ENCODE measurements at regions not wholly inside any gene's neighbourhood (a gene's known extent, or its start where the extent isn't known, plus 50 kb on each side); places are given as distances from the start of the nearest gene placed in this dataset.

DNA sequence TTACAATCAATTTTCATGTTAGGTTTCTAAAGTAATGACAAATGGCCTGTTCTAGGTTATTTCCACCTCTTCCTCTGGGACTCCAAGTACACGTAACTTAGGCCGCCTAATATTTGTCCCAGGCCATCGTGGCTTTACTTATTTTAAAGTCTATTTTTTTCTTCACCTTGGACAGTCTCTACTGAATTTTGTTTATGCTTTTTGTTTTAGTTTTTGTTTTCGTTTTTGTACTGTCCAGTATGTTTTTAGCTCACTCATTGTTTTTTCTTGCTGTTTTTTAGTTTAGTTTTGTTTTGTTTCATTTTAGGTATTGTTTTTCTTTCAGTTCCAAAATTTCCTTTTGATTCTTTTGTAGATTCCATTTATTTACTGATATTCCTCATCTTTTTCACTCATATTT lies 187.7 kb upstream of the RNPC3 start:
- intact Hi-C loops (cut with micrococcal nuclease): no loop called here
- DNase-seq (no peak), ATAC-seq (no peak)
- H3K4me3 Mint-ChIP-seq: no peak overlapping the region
- POLR2A ChIA-PET: no interaction called here
- no peaks in the 10 kb centered on the region for H3K27me3 Mint-ChIP-seq
- H3K27ac Mint-ChIP-seq: no peak overlapping the region
- TF ChIP-seq, protein P1, sequence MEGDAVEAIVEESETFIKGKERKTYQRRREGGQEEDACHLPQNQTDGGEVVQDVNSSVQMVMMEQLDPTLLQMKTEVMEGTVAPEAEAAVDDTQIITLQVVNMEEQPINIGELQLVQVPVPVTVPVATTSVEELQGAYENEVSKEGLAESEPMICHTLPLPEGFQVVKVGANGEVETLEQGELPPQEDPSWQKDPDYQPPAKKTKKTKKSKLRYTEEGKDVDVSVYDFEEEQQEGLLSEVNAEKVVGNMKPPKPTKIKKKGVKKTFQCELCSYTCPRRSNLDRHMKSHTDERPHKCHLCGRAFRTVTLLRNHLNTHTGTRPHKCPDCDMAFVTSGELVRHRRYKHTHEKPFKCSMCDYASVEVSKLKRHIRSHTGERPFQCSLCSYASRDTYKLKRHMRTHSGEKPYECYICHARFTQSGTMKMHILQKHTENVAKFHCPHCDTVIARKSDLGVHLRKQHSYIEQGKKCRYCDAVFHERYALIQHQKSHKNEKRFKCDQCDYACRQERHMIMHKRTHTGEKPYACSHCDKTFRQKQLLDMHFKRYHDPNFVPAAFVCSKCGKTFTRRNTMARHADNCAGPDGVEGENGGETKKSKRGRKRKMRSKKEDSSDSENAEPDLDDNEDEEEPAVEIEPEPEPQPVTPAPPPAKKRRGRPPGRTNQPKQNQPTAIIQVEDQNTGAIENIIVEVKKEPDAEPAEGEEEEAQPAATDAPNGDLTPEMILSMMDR (IDR thresholded peaks at IDR 0.05): no peak
- H3K9me3 Mint-ChIP-seq: no peaks in the 10 kb centered on the region
- no peaks in the 10 kb centered on the region for H3K4me1 Mint-ChIP-seq (ENCODE audit: low read depth)
- CTCF ChIA-PET: no interaction called here
- H3K36me3 Mint-ChIP-seq (ENCODE audit: low read depth): no peaks in the 10 kb centered on the region

DNA sequence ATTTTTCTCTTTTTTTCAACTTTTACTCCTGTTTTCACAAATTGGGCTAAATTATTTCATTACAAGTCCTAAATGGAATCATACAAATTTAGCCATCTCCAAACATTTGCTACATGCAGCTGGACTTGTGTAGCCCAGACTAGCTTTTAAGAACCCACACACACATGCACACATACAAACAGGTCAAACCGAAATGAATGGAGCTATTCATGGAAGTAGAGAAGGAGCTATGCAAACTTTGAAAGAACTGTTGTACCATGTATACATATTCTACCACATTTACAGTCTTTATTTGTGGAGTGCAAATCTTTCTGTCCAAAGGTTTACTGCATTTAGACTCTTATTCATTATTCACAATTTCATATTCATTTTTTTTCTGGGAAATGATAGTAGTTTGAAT lies 189.1 kb upstream of the RNPC3 start:
- ChIA-PET CTCF (no interaction called here), POLR2A (no interaction called here)
- Mint-ChIP-seq H3K27me3 (no peaks in the 10 kb centered on the region), H3K36me3 (ENCODE audit: low read depth) (no peaks in the 10 kb centered on the region), H3K9me3 (no peaks in the 10 kb centered on the region), H3K4me1 (ENCODE audit: low read depth) (no peaks in the 10 kb centered on the region), H3K4me3 (no peak overlapping the region), H3K27ac (no peak overlapping the region)
- intact Hi-C loops (cut with micrococcal nuclease): no loop called here
- TF ChIP-seq, protein P1 (IDR thresholded peaks at IDR 0.05): no peak
- ATAC-seq (no peak), DNase-seq (no peak)

DNA sequence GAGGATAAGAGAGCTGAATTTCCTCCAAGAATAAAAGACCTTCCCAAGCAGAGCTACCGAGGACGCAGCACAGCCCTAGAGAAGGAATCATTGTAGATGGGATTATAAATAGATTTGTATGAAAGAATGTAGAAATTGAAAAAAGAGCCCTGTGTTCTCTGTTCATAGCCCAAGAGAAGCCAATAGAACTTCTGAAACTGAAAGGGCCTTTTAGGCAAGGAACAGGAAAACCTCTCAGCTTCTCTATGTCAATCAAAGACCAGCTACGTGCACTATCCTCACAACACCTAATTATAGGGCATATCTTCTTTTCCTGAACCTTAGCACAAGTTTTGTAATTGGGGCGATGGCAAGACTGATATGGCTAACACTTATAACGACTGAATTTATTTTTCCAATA lies 192.4 kb upstream of the RNPC3 start:
- Mint-ChIP-seq H3K4me3 (no peak overlapping the region), H3K27ac (no peak overlapping the region), H3K4me1 (ENCODE audit: low read depth) (no peaks in the 10 kb centered on the region), H3K9me3 (no peaks in the 10 kb centered on the region), H3K27me3 (no peaks in the 10 kb centered on the region), H3K36me3 (ENCODE audit: low read depth) (no peaks in the 10 kb centered on the region)
- ATAC-seq (no peak), DNase-seq (no peak)
- ChIA-PET POLR2A (no interaction called here), CTCF (no interaction called here)
- intact Hi-C loops (cut with micrococcal nuclease): no loop called here
- TF ChIP-seq, protein P1 (IDR thresholded peaks at IDR 0.05): no peak

DNA sequence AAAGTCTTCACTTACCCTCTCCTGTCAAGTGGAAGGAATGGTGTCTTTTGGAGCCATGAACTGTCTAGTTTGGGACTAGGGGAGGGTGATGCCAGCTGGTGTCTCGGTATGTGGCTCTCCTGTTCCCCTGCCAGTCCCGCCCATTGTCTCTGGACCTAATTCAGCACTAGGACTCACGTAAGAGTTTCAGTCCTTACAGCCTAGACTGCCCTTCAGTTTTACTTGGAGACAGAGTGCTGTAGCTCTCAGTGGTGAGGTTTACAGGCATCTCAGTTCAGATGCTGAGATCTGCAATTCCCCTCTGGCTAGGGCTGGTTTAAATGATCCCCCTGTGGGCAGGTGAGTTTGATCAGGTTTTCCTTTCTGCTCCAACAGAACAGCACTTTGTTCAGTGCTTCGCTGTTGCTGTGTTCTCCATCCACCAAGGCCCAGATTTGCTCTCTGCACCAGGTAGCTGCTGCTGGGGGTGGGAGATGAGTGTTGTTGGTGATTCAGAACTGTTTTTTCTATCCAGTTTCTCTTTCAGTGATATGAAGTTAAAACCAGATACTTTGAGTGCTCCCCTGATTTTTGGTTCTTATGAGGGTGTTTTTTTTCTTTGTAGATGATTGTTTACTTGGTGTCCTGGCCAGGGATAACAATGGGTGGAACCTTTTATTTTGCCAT lies 198.3 kb upstream of the RNPC3 start:
- no peak overlapping the region for H3K4me3 Mint-ChIP-seq
- TF ChIP-seq, protein P1 (IDR thresholded peaks at IDR 0.05): no peak
- ATAC-seq (no peak), DNase-seq (no peak)
- ChIA-PET CTCF (no interaction called here), POLR2A (interaction anchor here (0.5 kb wide), 1 partner anchor 1647 kb away, joined by 3 read pairs; no protein-coding TSS in a partner anchor)
- peaks cover 4% of the 10 kb centered on the region for H3K9me3 Mint-ChIP-seq
- intact Hi-C loops (cut with micrococcal nuclease): no loop called here
- H3K27me3 Mint-ChIP-seq: no peaks in the 10 kb centered on the region
- H3K27ac Mint-ChIP-seq: no peak overlapping the region
- no peaks in the 10 kb centered on the region for H3K4me1 Mint-ChIP-seq (ENCODE audit: low read depth)
- H3K36me3 Mint-ChIP-seq (ENCODE audit: low read depth): no peaks in the 10 kb centered on the region

DNA sequence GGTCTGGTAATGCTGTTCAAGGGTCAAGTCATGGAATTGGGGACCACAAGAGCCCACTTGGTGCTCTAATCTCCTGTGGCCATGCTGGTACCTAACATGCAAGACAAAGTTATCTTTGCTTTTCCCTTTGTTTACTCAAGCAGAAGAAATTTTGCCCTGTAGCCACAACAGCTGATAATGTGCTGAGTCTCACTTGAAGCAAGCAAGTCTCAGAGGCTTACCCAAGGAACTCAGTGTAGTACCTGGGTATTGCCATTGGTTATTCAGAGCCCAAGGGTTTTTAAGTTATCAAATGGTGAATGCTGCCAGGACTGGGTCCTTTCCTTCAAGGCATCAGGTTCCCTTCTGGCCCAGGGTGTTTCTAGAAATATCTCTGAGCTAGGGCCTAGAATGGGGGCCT lies 198.9 kb upstream of the RNPC3 start:
- ChIA-PET CTCF (no interaction called here), POLR2A (no interaction called here)
- Mint-ChIP-seq H3K36me3 (ENCODE audit: low read depth) (no peaks in the 10 kb centered on the region), H3K27me3 (no peaks in the 10 kb centered on the region), H3K4me1 (ENCODE audit: low read depth) (no peaks in the 10 kb centered on the region), H3K9me3 (peaks cover 4% of the 10 kb centered on the region), H3K27ac (no peak overlapping the region), H3K4me3 (no peak overlapping the region)
- intact Hi-C loops (cut with micrococcal nuclease): no loop called here
- TF ChIP-seq, protein P1 (IDR thresholded peaks at IDR 0.05): no peak
- DNase-seq: no peak
- ATAC-seq: no peak
